CD14-positive monocyte (primary cell): ENCODE measurements at regions not wholly inside any gene's neighbourhood (a gene's known extent, or its start where the extent isn't known, plus 50 kb on each side); places are given as distances from the start of the nearest gene placed in this dataset.

Experiments used
- DNase-seq, 3 donors: peaks; one replicate each; pipeline ENCODE4 v3.0.0-alpha.2; 2011 to 2022
- H2AFZ ChIP-seq: 2 replicates; pipeline ENCODE4 v1.6.0; 2012; ENCODE audit warnings: mild to moderate bottlenecking, low read depth, low read length, inconsistent platforms; ENCODE audit not compliant: insufficient read depth, poor library complexity, severe bottlenecking
- H3K27ac ChIP-seq, 2 donors: 1 replicate in 1 of 2; 2 replicates in 1 of 2; pipeline ENCODE4 v1.5.1; 2012 to 2013; ENCODE audit warnings: low read length in 2 of 2, control low read depth in 1 of 2, inconsistent platforms in 1 of 2, low read depth in 1 of 2, mild to moderate bottlenecking in 1 of 2
- H3K27me3 ChIP-seq, 2 donors: one replicate each; pipeline versions ENCODE4 v1.6.0 to v1.6.1; 2011 to 2013; ENCODE audit warnings: low read length in 2 of 2; ENCODE audit not compliant: control insufficient read depth in 2 of 2, insufficient read depth in 2 of 2
- H3K36me3 ChIP-seq, 2 donors: replicated peaks in 1 of 2; 1 replicate in 1 of 2; 2 replicates in 1 of 2; pipeline versions ENCODE4 v1.5.1 to v1.6.1; 2012 to 2013; ENCODE audit warnings: low read length in 2 of 2, control low read depth in 1 of 2, inconsistent platforms in 1 of 2, mild to moderate bottlenecking in 1 of 2; ENCODE audit not compliant: insufficient read depth in 2 of 2, control insufficient read depth in 1 of 2
- H3K4me1 ChIP-seq, 2 donors: 1 replicate in 1 of 2; 2 replicates in 1 of 2; pipeline versions ENCODE4 v1.5.1 to v1.6.1; 2012 to 2013; ENCODE audit warnings: low read length in 2 of 2, control low read depth in 1 of 2, inconsistent platforms in 1 of 2, mild to moderate bottlenecking in 1 of 2, moderate library complexity in 1 of 2; ENCODE audit not compliant: insufficient read depth in 2 of 2, control insufficient read depth in 1 of 2
- H3K4me2 ChIP-seq: replicated peaks from 2 replicates; pipeline ENCODE3; 2012; ENCODE audit warnings: low read length, moderate library complexity, mild to moderate bottlenecking; ENCODE audit not compliant: poor library complexity, severe bottlenecking; ENCODE audit errors: extremely low read depth
- H3K4me3 ChIP-seq, 3 experiments: fragments of 200-600 bp in 1 of 3; sonication (generic) in 1 of 3; replicated peaks in 1 of 3; 1 replicate in 2 of 3; 2 replicates in 1 of 3; pipeline ENCODE4 v1.5.1; 2011 to 2013; ENCODE audit warnings: low read length in 3 of 3, mild to moderate bottlenecking in 3 of 3, control low read depth in 2 of 3, low read depth in 2 of 3, inconsistent platforms in 1 of 3, moderate library complexity in 1 of 3
- H3K79me2 ChIP-seq: 2 replicates; pipeline ENCODE4 v1.6.0; 2012; ENCODE audit warnings: mild to moderate bottlenecking, control low read depth, inconsistent platforms, low read length, moderate library complexity; ENCODE audit not compliant: insufficient read depth
- H3K9ac ChIP-seq: 2 replicates; pipeline ENCODE4 v1.6.0; 2017; ENCODE audit warnings: low read length, mild to moderate bottlenecking; ENCODE audit not compliant: insufficient read depth, poor library complexity, severe bottlenecking
- H3K9me3 ChIP-seq, 2 donors: replicated peaks in 1 of 2; 1 replicate in 1 of 2; 2 replicates in 1 of 2; pipeline versions ENCODE4 v1.5.1 to v1.6.1; 2012 to 2013; ENCODE audit warnings: low read length in 2 of 2, control low read depth in 1 of 2; ENCODE audit not compliant: control insufficient read depth in 1 of 2, insufficient read depth in 1 of 2
- H4K20me1 ChIP-seq: 2 replicates; pipeline ENCODE4 v1.6.0; 2012; ENCODE audit warnings: mild to moderate bottlenecking, low read length, control low read depth, moderate library complexity; ENCODE audit not compliant: insufficient read depth
- H3K27ac Mint-ChIP-seq, 7 donors: one replicate each; pipeline ENCODE4 v1.8.0; 2020; ENCODE audit warnings: mild to moderate bottlenecking in 7 of 7, mixed read lengths in 7 of 7, moderate library complexity in 6 of 7, inconsistent platforms in 2 of 7
- H3K27me3 Mint-ChIP-seq, 3 donors: one replicate each; pipeline ENCODE4 v1.8.0; 2021 to 2022; ENCODE audit warnings: low read depth in 3 of 3, mild to moderate bottlenecking in 3 of 3, mixed read lengths in 3 of 3, moderate library complexity in 3 of 3, inconsistent platforms in 1 of 3
- H3K36me3 Mint-ChIP-seq, 2 donors: one replicate each; pipeline ENCODE4 v1.8.0; 2020; ENCODE audit warnings: mixed read lengths in 2 of 2, inconsistent platforms in 1 of 2, mild to moderate bottlenecking in 1 of 2
- H3K4me1 Mint-ChIP-seq: one replicate; pipeline ENCODE4 v1.8.0; 2020; ENCODE audit warnings: mild to moderate bottlenecking, mixed read lengths
- H3K4me3 Mint-ChIP-seq, 2 donors: one replicate each; pipeline ENCODE4 v1.8.0; 2020; ENCODE audit warnings: mild to moderate bottlenecking in 2 of 2, mixed read lengths in 2 of 2, moderate library complexity in 1 of 2
- H3K9me3 Mint-ChIP-seq, 7 donors: one replicate each; pipeline ENCODE4 v1.8.0; 2020 to 2022; ENCODE audit warnings: mixed read lengths in 7 of 7, mild to moderate bottlenecking in 6 of 7, moderate library complexity in 6 of 7, inconsistent platforms in 2 of 7
- WGBS: methylation state at CpG from one replicate; pipeline ENCODE4 v1.1.5; 2013; ENCODE audit warnings: missing lambda C conversion rate; ENCODE audit not compliant: insufficient coverage; 5-methylcytosine and 5-hydroxymethylcytosine counted together
- intact Hi-C, 2 donors: fragments of 100-400 bp; cut with micrococcal nuclease; formaldehyde crosslinking; loops; one replicate each; pipeline versions ENCODE4 v1.15.0 to v1.15.1; 2023
- TF ChIP-seq, protein P1 (sequence below): fragments of 200-600 bp; IDR thresholded peaks from one replicate; pipeline ENCODE4 v1.8.0; 2022; ENCODE audit warnings: antibody characterized with exemption, mild to moderate bottlenecking

DNA sequence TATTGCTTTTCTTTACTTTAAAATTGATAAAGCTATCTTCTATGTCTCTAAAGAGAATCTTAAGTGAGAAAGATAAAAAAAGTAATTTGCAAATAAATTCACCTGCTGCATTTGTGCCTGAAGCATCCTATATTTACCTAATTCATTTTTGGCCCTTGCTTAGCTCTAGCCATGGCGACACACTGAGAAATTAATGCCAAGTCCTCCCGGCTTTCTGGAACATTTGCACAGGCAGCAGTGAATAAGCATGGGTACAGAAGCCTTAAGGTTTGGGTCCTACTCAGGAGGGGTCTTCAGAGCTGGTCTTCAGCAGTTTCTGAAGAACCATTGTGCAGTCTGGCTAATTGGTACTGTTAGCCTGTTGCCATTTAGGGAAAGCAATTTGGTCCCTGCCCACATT lies 73.9 kb upstream of the ZEB2 start:
- H3K4me2 ChIP-seq, result no peak overlapping the region
- H3K36me3 ChIP-seq, result no peaks in the 10 kb centered on the region
- no peak overlapping the region for H3K4me3 ChIP-seq
- peaks cover 28 to 39% of the 10 kb centered on the region in 2 donors for H3K4me1 ChIP-seq
- Mint-ChIP-seq H3K36me3 (no peaks in the 10 kb centered on the region), H3K9me3 (peaks cover 0 to 5% (median 0%) of the 10 kb centered on the region in 7 donors), H3K27ac (no peak overlapping the region), H3K4me3 (no peak overlapping the region), H3K27me3 (no peaks in the 10 kb centered on the region), H3K4me1 (peaks cover 39% of the 10 kb centered on the region)
- no peaks in the 10 kb centered on the region for H4K20me1 ChIP-seq
- intact Hi-C loops, result no loop called here
- DNase-seq, result no peak
- no peak overlapping the region for H3K27ac ChIP-seq
- TF ChIP-seq, protein P1, sequence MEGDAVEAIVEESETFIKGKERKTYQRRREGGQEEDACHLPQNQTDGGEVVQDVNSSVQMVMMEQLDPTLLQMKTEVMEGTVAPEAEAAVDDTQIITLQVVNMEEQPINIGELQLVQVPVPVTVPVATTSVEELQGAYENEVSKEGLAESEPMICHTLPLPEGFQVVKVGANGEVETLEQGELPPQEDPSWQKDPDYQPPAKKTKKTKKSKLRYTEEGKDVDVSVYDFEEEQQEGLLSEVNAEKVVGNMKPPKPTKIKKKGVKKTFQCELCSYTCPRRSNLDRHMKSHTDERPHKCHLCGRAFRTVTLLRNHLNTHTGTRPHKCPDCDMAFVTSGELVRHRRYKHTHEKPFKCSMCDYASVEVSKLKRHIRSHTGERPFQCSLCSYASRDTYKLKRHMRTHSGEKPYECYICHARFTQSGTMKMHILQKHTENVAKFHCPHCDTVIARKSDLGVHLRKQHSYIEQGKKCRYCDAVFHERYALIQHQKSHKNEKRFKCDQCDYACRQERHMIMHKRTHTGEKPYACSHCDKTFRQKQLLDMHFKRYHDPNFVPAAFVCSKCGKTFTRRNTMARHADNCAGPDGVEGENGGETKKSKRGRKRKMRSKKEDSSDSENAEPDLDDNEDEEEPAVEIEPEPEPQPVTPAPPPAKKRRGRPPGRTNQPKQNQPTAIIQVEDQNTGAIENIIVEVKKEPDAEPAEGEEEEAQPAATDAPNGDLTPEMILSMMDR, result no peak
- H3K9me3 ChIP-seq, result no peaks in the 10 kb centered on the region
- 100% methylated on average over 2 of the region's 2 CpGs for WGBS
- H3K9ac ChIP-seq, result no peak overlapping the region
- H3K27me3 ChIP-seq, result no peaks in the 10 kb centered on the region
- no peak overlapping the region for H2AFZ ChIP-seq
- no peaks in the 10 kb centered on the region for H3K79me2 ChIP-seq

- no peak overlapping the region for H3K27ac ChIP-seq
- Mint-ChIP-seq H3K36me3 (no peaks in the 10 kb centered on the region), H3K4me1 (peaks cover 39% of the 10 kb centered on the region), H3K27ac (peak overlapping the region in 4 of 7 donors; percentile 37 to 73 (median 58)), H3K27me3 (no peaks in the 10 kb centered on the region), H3K4me3 (no peak overlapping the region), H3K9me3 (peaks cover 0 to 5% (median 0%) of the 10 kb centered on the region in 7 donors)
- intact Hi-C loops, result no loop called here
- TF ChIP-seq, protein P1, result no peak
- H3K36me3 ChIP-seq, result no peaks in the 10 kb centered on the region
- H3K4me2 ChIP-seq, result no peak overlapping the region
- no peak overlapping the region for H3K9ac ChIP-seq
- peak in 2 of 3 donors; percentile 44 to 48 for DNase-seq
- H4K20me1 ChIP-seq, result no peaks in the 10 kb centered on the region
- peaks cover 28 to 39% of the 10 kb centered on the region in 2 donors for H3K4me1 ChIP-seq
- no peak overlapping the region for H2AFZ ChIP-seq
- H3K27me3 ChIP-seq, result no peaks in the 10 kb centered on the region
- H3K79me2 ChIP-seq, result no peaks in the 10 kb centered on the region
- H3K9me3 ChIP-seq, result no peaks in the 10 kb centered on the region
- WGBS, result 93% methylated on average over 3 of the region's 8 CpGs
- H3K4me3 ChIP-seq, result no peak overlapping the region
Observed at GRCh38 chr2:144592500-144593256, 72.8 kb upstream of the ZEB2 start.
